ENCODE measurements at regions not wholly inside any gene's neighbourhood (a gene's known extent, or its start where the extent isn't known, plus 50 kb on each side); places are given as distances from the start of the nearest gene placed in this dataset.

GRCh38 chr6:134674562-134674961 is 275.3 kb downstream of the ALDH8A1 start:
- Mint-ChIP-seq H3K27ac (no peak overlapping the region), H3K4me3 (no peak overlapping the region), H3K4me1 (peaks cover 15% of the 10 kb centered on the region), H3K36me3 (ENCODE audit: low read depth) (no peaks in the 10 kb centered on the region), H3K9me3 (peaks cover 3% of the 10 kb centered on the region), H3K27me3 (ENCODE audit: low read depth, poor library complexity) (no peaks in the 10 kb centered on the region)
- TF ChIP-seq CTCF (IDR thresholded peaks at IDR 0.05): no peak
- no peak for DNase-seq

GRCh38 chr6:134669485-134669884 is 280.4 kb downstream of the ALDH8A1 start:
- Mint-ChIP-seq H3K27me3 (ENCODE audit: low read depth, poor library complexity) (peaks cover 4% of the 10 kb centered on the region), H3K27ac (peak overlapping the region; percentile 45), H3K36me3 (ENCODE audit: low read depth) (no peaks in the 10 kb centered on the region), H3K4me1 (peaks cover 28% of the 10 kb centered on the region), H3K9me3 (peaks cover 3% of the 10 kb centered on the region), H3K4me3 (no peak overlapping the region)
- no peak for DNase-seq
- TF ChIP-seq CTCF (IDR thresholded peaks at IDR 0.05): no peak

- H3K27me3 Mint-ChIP-seq (ENCODE audit: low read depth, poor library complexity): peaks cover 6% of the 10 kb centered on the region
- H3K9me3 Mint-ChIP-seq: peaks cover 3% of the 10 kb centered on the region
- H3K4me3 Mint-ChIP-seq: no peak overlapping the region
- H3K27ac Mint-ChIP-seq: no peak overlapping the region
- no peaks in the 10 kb centered on the region for H3K36me3 Mint-ChIP-seq (ENCODE audit: low read depth)
- TF ChIP-seq CTCF (IDR thresholded peaks at IDR 0.05): no peak
- H3K4me1 Mint-ChIP-seq: peaks cover 32% of the 10 kb centered on the region
- no peak for DNase-seq
Measured at GRCh38 chr6:134667111-134667510, 282.8 kb downstream of the ALDH8A1 start.

GRCh38 chr6:134666125-134666524 is 283.8 kb downstream of the ALDH8A1 start:
- no peak for DNase-seq
- Mint-ChIP-seq H3K27me3 (ENCODE audit: low read depth, poor library complexity) (peaks cover 6% of the 10 kb centered on the region), H3K9me3 (peaks cover 3% of the 10 kb centered on the region), H3K4me1 (peaks cover 32% of the 10 kb centered on the region), H3K4me3 (no peak overlapping the region), H3K27ac (no peak overlapping the region), H3K36me3 (ENCODE audit: low read depth) (no peaks in the 10 kb centered on the region)
- TF ChIP-seq CTCF (IDR thresholded peaks at IDR 0.05): no peak

- Mint-ChIP-seq H3K4me3 (no peak overlapping the region), H3K36me3 (ENCODE audit: low read depth) (no peaks in the 10 kb centered on the region), H3K27me3 (ENCODE audit: low read depth, poor library complexity) (peaks cover 6% of the 10 kb centered on the region), H3K9me3 (peaks cover 3% of the 10 kb centered on the region), H3K4me1 (peaks cover 31% of the 10 kb centered on the region), H3K27ac (no peak overlapping the region)
- no peak for TF ChIP-seq CTCF (IDR thresholded peaks at IDR 0.05)
- DNase-seq: no peak
Measured at GRCh38 chr6:134665029-134665723, 284.7 kb downstream of the ALDH8A1 start.
